ENCODE measurements at regions not wholly inside any gene's neighbourhood (a gene's known extent, or its start where the extent isn't known, plus 50 kb on each side); places are given as distances from the start of the nearest gene placed in this dataset.

- TF ChIP-seq YY1 (IDR thresholded peaks at IDR 0.05; ENCODE audit: low read depth): no peak
- TF ChIP-seq RAD21 (IDR thresholded peaks at IDR 0.05; ENCODE audit: low read depth): no peak
- no peak for TF ChIP-seq CEBPB (IDR thresholded peaks at IDR 0.05)
- TF ChIP-seq REST (IDR thresholded peaks at IDR 0.05; ENCODE audit: low read depth): no peak
- no peak for TF ChIP-seq TCF12 (IDR thresholded peaks at IDR 0.05; ENCODE audit: low read depth)
- no peak for TF ChIP-seq TEAD4 (IDR thresholded peaks at IDR 0.05)
- no peak for TF ChIP-seq EP300 (IDR thresholded peaks at IDR 0.05; ENCODE audit: borderline replicate concordance)
- no peak for TF ChIP-seq EGR1 (IDR thresholded peaks at IDR 0.05)
- TF ChIP-seq ZBTB7A (IDR thresholded peaks at IDR 0.05; ENCODE audit: low read depth): no peak
- TF ChIP-seq FOXM1 (IDR thresholded peaks at IDR 0.05; ENCODE audit: borderline replicate concordance, low read depth): no peak
These were observed 1138.7 kb upstream of the PCDH7 start for GRCh38 chr4:29581457-29581856.

Measured in Ishikawa (cell line).